HG02973 (cell line): ENCODE measurements at regions not wholly inside any gene's neighbourhood (a gene's known extent, or its start where the extent isn't known, plus 50 kb on each side); places are given as distances from the start of the nearest gene placed in this dataset.
"Not testable (repeated sequence)": the region's sequence is repeated elsewhere in the genome, so short reads cannot be mapped to it uniquely, and the experiment has no call there.

Experiments used
- ATAC-seq: cut with Tn5 transposase; IDR thresholded peaks from one replicate; pipeline ENCODE4 v1.9.1; 2021; ENCODE audit warnings: moderate library complexity; ENCODE audit not compliant: unreplicated experiment

GRCh38 chr9:32884482-32884881, 101.1 kb downstream of the TMEM215 start:
- ATAC-seq = no peak

- no peak for ATAC-seq
These were observed 102.7 kb downstream of the TMEM215 start for GRCh38 chr9:32886021-32886420.

- ATAC-seq = not testable (repeated sequence)
These were observed 106.9 kb downstream of the APTX start for GRCh38 chr9:32894485-32894884.

- no peak for ATAC-seq
These were observed 102.2 kb downstream of the APTX start for GRCh38 chr9:32899181-32899580.

DNA sequence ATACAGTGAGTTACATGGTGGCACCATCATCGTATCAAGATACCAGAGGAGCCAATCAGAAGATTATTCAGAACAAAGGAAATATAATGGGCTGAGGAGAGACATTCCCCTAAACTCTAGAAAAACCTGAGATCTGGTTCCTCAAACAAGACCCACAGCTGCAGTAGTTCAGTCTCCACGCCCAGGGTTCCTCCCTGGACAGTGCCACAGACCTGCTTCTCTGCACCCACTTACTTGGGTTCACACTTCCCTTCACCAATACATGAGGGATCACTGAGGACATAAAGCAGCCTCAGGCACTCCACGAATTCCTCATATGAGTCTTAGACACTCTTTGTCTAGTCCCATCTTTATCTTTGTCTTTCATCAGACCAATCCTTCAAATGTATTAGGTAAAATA, 101.7 kb downstream of the APTX start:
- ATAC-seq = no peak

GRCh38 chr9:32906213-32906612, 95.2 kb downstream of the APTX start:
- ATAC-seq = peak; percentile 92

- ATAC-seq = no peak
These were observed 85.6 kb downstream of the APTX start for GRCh38 chr9:32915802-32916201.

- ATAC-seq = no peak
These were observed 82.8 kb downstream of the APTX start for GRCh38 chr9:32918628-32919027.
